HG03175 (cell line): ENCODE measurements at regions not wholly inside any gene's neighbourhood (a gene's known extent, or its start where the extent isn't known, plus 50 kb on each side); places are given as distances from the start of the nearest gene placed in this dataset.
"Not testable (repeated sequence)": the region's sequence is repeated elsewhere in the genome, so short reads cannot be mapped to it uniquely, and the experiment has no call there.

Experiments
- ATAC-seq: cut with Tn5 transposase; IDR thresholded peaks from one replicate; pipeline ENCODE4 v1.9.1; 2021; ENCODE audit warnings: mild to moderate bottlenecking, moderate library complexity; ENCODE audit not compliant: unreplicated experiment

DNA sequence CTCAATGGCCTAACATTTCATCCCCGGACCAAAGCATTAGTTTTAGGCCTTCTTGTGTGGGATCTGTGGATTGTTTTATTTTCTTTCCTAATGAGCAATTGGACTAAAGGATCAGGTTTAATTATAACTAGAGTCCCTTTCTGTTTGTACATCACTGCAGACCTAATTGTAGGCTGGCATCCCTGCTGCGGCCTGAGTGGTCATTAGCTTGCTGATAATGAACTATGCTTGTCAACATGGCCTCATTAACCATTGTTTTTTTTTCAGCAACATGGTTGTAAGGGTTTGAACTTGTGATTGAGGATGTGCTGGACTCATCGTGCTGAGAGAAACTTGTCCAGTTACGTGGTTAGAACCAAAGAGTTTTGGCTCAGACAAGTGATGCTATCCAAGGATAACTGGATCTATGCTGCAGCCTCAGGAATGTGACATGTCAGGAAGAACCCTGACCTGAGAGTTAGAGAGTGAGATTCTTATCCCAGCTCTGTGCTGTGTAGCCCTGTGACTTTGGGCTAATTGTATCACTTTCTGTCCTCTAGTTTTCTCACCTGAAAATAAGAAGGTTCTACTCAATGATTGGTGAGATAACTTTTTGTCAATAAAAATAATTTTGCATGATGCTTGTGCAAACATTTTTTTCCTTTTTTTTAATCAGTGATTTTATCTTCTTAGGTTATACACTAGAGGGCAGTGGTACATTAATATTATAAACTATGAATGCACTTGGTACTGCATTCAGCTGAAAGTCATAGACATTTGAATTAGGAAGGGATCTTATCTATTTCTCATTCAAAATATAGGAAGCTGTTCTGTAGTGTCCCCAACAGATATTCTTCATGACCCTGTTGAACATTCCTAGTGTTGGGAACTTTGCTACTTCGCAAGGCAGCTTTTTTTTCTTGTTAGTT, 140.9 kb downstream of the RNF144B start:
- no peak for ATAC-seq

DNA sequence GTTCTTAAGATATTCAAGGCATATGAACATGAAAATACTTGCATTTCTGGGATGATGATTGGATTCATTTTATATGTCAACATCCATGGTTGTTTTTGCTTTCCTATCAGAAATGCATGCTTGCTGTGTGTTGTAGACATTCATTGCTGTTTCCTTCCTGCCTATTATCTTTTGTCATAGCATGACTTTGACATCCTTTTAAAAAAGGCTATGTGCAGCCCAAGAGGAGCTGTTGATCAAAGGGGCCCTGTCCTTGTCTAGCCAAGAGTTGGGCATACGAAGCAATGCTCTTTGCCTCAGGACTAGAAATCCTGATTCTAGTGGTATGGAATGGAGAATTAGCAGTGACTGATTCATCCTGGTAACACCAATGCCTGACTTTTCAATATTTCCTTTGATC, 143.1 kb downstream of the RNF144B start:
- no peak for ATAC-seq

DNA sequence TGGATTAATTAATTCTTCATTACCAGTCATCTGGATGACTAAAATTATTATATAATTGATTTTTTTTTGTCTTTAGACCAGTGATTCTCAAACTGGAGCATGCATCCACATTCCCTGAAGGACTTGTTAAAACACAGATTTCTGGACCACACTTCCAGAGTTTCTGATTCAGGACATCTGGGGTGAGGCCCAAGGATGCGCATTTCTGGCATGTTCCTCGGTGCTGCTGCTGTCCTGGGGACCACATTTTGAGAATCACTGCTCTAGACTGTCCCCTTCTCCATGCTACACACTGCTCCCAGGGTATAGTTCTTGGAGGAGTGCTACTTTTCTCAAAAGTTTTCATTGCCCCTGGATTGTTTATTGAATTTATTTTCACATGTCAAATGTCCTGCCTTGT, 145.0 kb downstream of the RNF144B start:
- ATAC-seq = no peak

DNA sequence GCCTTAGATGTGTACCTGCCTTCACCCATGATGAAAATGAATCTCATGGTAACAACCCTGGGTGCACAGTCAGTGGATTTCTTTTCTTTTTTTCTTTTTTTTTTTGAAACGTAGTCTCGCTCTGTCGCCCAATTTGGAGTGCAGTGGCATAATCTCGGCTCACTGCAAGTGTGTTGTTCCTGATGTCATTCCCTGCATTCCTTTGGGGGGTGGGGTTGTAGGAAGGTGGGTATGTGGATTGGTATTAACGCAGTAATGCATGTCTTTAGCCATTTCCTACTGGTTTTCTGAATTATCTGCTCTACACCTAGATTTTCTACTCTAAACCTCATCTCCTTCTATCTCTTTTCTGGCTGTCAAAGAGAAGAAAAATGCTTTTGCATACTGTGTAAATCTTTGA, 146.6 kb downstream of the RNF144B start:
- ATAC-seq = no peak

DNA sequence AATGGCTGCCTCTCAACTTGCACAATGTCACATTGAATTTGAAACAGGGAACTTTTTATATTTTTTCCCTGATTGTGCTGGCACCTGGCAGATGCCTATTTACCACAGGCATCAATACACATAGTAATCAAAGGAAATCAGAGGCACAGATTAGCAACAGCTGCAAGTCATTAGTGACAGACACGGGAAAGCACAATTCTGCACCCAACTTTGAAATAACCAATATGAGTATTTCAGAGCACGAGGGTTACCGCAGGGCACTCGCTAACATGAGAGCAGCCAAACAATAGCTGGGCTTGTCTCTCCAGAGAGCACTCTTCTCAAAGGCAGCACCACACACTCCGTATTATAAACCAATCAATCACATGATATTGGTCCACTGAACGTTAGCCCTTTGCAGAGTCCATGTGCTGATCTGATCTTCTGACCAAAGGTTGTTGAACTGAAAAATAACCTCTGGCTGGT, 149.5 kb downstream of the RNF144B start:
- ATAC-seq = no peak

DNA sequence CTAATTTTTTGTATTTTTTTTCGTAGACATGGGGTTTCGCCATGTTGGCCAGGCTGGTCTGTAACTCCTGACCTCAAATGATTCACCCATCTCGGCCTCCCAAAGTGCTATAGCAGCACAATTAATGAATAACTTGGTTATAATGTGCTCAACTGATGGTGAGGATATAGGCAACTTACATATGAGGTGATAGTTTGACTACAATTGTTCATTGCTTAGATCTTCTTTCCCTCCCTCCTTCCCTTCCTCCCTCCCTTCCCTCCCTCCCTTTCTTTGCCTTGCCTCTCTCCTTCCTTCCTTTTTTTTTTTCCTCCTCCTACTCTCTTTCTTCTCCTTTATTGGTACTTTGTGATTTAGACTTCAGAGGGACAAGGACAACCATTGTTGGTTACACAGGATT, 151.2 kb downstream of the RNF144B start:
- ATAC-seq = no peak

DNA sequence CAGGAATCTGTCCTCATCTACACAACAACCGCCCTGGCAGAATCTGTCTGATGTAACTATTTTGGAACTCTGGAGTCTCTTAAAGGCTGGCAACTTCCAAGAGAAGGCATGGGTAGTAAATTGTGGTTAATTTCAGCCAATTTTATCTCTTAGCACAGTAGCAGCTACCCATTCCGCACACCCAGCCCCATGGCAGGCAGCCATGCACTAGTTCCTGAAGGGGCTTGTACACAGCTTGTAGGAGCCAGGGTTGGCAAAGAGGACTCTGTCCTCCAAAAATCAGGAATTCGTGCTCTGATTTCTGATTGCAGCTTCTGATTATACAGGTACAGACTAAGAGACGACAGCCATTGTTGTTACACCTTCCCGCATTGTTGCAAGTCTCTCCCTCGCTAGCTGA, 155.9 kb downstream of the RNF144B start:
- ATAC-seq = no peak

GRCh38 chr6:18545142-18545541, 158.0 kb downstream of the RNF144B start:
- ATAC-seq = not testable (repeated sequence)

GRCh38 chr6:18545726-18546125, 158.6 kb downstream of the RNF144B start:
- no peak for ATAC-seq

- ATAC-seq = no peak
Observed at GRCh38 chr6:18550119-18550518, 163.0 kb downstream of the RNF144B start.

DNA sequence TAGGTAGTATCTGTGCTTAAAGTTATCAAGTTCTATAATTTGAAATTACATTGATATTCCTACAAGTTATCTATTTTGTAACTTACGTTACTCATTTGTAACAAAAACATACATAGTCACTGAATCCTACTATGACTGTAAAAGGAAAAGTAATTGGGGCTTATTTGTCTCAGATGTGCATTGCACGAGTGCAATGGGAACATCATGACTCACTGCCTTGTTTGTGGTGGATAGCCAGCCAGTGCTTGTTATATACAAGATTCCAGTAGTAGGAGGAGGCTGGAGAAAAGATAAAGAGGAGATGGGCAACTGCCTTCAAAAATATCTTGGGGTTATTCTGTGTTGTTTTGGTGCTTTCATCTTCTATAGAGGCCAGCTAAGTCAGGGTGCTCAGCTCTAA, 164.1 kb downstream of the RNF144B start:
- ATAC-seq = no peak

DNA sequence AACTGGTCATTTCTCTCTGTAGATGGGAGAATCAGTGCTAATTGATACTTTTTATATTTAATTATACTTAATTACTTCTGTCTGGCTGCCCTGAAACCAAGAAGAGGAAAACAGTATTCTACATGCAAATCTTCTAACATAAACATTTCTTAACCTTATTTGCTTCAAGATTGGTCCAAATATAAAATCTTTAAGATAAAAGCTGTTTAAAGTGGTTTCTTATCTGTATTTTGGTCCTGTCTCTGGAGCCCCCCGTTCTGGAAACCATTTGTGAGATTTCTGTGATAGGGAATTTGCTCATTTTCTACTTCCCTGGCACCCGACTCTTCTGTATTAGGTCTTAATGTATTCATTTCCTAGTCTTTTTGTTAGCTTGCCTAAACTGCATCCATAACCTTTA, 168.6 kb downstream of the RNF144B start:
- ATAC-seq = no peak

GRCh38 chr6:18561037-18561750, 174.0 kb downstream of the RNF144B start:
- ATAC-seq = no peak

GRCh38 chr6:18562726-18563125, 175.6 kb downstream of the RNF144B start:
- ATAC-seq = no peak

DNA sequence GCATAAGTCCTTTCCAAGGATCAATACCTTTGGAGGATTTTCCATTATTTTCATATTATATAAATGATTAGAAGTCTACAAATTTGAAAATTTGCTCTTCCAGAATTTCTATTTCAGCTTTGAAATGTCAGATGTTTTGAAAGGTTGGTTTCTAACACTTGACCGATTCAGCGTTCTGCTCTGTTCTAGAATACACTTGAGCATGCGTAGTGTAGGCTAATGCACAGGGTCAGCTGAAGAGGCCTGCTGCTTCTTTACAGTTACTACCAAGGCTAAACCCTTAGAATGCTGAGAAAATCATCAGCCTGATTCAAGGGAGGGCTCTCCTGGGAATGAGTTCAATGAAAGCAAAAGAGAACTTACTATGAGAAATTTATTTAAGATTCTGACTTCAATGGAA, 177.6 kb downstream of the RNF144B start:
- no peak for ATAC-seq

DNA sequence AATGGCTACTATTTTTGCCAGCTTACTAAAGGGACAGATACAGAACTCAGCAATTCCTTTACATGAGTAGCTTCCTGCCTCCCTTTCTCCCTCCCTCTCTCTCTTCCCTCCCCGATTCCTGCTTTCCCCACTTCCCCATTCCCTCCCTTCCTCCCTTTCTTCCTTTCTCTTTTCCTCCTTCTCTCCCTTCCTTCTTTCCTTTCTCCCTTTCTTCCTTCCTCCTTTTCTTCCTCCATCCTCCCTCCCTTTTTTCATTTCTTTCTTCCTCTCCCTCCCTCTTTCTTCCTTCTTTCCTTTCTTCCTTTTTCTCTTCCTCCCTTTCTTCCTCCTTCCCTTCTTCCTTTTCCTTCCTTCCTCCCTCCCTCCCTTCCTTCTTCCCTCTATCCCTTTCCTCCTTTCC, 178.1 kb downstream of the RNF144B start:
- no peak for ATAC-seq

GRCh38 chr6:18567380-18567779, 180.2 kb downstream of the RNF144B start:
- ATAC-seq = no peak

DNA sequence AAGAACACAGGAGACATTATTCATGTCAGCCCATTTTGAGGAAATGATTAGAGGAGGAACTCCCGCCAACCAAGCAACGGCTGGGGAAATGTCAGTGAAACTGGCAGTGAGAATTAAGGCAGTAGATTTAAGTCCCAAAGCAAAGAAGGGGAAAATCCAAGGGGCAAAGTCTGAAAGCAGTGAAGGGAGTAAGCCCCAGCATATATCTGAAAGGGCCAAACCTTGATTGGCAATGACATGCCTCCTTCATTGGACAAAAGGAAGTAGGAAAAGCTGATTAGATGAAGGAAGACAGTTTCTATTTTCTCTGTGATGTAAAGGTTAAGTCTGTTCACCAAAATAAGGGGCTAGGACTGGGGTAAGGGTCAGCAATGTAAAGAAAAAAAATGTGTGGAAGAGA, 190.3 kb downstream of the RNF144B start:
- no peak for ATAC-seq

GRCh38 chr6:18579166-18579565, 192.0 kb downstream of the RNF144B start:
- ATAC-seq = no peak

DNA sequence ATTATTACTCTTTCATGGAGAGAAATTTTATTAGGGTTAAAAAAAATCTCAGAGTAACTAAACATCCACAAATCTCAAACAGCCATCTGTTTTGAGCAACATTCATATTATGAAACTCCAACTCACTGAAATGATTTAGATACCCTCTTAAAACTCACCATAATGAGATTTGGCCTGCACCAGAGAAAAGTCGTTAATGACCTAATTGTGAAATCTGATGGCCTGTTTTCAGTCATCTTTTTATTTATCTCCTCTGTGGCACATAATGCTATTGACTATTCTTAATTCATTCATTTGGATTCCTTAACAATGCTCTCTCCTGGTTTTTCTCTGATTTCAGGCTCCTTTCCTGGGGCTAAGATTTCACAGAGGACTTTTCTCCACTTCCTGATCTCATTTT, 192.7 kb downstream of the RNF144B start:
- no peak for ATAC-seq

GRCh38 chr6:18584372-18584771, 197.2 kb downstream of the RNF144B start:
- no peak for ATAC-seq

DNA sequence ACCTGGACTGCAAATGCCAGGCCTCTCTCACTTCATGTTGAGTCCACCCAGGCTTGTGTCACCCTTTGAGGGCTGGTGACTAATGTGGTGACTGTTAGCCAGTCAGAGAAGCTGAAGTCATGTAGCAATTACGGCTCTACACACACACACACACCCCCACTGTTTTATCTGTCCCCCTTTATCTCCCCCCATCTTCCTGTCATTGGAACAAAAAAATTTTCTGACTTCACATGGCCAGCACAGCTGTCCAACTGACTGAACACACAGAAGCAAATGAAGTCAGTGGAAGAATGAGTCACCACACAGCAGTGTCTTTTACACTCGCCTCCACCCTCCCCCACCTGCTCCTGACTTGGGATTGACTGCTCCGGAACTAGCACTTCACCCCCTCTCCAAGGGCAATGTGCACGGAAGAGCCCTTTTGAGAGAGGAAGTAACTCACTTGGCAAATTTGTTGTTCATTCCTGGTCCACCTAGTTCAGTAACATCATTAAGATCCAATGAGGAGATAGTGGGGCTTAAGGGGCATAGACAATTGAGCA, 198.0 kb downstream of the RNF144B start:
- ATAC-seq = no peak
